ENCODE measurements at regions not wholly inside any gene's neighbourhood (a gene's known extent, or its start where the extent isn't known, plus 50 kb on each side); places are given as distances from the start of the nearest gene placed in this dataset.

- TF ChIP-seq RAD21 (IDR thresholded peaks at IDR 0.05; ENCODE audit: low read depth) = no peak
- TF ChIP-seq, protein P1, sequence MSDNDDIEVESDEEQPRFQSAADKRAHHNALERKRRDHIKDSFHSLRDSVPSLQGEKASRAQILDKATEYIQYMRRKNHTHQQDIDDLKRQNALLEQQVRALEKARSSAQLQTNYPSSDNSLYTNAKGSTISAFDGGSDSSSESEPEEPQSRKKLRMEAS (IDR thresholded peaks at IDR 0.05) = no peak
- no peak for TF ChIP-seq EGR1 (IDR thresholded peaks at IDR 0.05)
These were observed 267.1 kb upstream of the CRY1 start for GRCh38 chr12:107360482-107360881.

DNA sequence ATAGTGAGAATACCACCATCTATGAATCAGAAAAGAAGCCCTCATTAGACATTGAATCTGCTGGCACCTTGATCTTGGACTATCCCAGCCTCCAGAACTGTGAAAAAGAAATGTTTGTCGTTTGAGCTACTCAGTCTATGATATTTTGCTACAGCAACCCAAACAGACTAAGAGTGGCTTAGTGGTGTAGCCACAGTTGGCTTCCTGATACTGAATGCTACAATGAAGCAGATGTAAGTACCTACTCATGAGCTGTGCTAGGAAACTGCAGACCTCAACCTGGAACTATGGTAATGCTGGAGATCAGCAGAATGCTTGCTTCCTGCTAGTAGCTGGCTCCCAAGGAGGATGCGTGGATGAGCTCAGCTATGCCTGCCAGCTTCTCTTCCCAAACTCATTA lies 268.6 kb upstream of the CRY1 start:
- TF ChIP-seq TAF1 (IDR thresholded peaks at IDR 0.05; ENCODE audit: low read depth) (no peak), FOXM1 (IDR thresholded peaks at IDR 0.05; ENCODE audit: borderline replicate concordance, low read depth) (no peak), EGR1 (IDR thresholded peaks at IDR 0.05) (no peak), ZBTB7A (IDR thresholded peaks at IDR 0.05; ENCODE audit: low read depth) (no peak), CREB1 (IDR thresholded peaks at IDR 0.05; ENCODE audit: low read depth) (no peak), USF1 (IDR thresholded peaks at IDR 0.05) (no peak), EP300 (IDR thresholded peaks at IDR 0.05; ENCODE audit: borderline replicate concordance) (no peak), TCF12 (IDR thresholded peaks at IDR 0.05; ENCODE audit: low read depth) (no peak), TEAD4 (IDR thresholded peaks at IDR 0.05) (no peak), YY1 (IDR thresholded peaks at IDR 0.05; ENCODE audit: low read depth) (no peak), RAD21 (IDR thresholded peaks at IDR 0.05; ENCODE audit: low read depth) (no peak), NFIC (IDR thresholded peaks at IDR 0.05) (no peak), CEBPB (IDR thresholded peaks at IDR 0.05) (no peak)
- TF ChIP-seq, protein P2, sequence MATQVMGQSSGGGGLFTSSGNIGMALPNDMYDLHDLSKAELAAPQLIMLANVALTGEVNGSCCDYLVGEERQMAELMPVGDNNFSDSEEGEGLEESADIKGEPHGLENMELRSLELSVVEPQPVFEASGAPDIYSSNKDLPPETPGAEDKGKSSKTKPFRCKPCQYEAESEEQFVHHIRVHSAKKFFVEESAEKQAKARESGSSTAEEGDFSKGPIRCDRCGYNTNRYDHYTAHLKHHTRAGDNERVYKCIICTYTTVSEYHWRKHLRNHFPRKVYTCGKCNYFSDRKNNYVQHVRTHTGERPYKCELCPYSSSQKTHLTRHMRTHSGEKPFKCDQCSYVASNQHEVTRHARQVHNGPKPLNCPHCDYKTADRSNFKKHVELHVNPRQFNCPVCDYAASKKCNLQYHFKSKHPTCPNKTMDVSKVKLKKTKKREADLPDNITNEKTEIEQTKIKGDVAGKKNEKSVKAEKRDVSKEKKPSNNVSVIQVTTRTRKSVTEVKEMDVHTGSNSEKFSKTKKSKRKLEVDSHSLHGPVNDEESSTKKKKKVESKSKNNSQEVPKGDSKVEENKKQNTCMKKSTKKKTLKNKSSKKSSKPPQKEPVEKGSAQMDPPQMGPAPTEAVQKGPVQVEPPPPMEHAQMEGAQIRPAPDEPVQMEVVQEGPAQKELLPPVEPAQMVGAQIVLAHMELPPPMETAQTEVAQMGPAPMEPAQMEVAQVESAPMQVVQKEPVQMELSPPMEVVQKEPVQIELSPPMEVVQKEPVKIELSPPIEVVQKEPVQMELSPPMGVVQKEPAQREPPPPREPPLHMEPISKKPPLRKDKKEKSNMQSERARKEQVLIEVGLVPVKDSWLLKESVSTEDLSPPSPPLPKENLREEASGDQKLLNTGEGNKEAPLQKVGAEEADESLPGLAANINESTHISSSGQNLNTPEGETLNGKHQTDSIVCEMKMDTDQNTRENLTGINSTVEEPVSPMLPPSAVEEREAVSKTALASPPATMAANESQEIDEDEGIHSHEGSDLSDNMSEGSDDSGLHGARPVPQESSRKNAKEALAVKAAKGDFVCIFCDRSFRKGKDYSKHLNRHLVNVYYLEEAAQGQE (IDR thresholded peaks at IDR 0.05; ENCODE audit: low read depth) = no peak
- TF ChIP-seq, protein P1 (IDR thresholded peaks at IDR 0.05) = no peak

DNA sequence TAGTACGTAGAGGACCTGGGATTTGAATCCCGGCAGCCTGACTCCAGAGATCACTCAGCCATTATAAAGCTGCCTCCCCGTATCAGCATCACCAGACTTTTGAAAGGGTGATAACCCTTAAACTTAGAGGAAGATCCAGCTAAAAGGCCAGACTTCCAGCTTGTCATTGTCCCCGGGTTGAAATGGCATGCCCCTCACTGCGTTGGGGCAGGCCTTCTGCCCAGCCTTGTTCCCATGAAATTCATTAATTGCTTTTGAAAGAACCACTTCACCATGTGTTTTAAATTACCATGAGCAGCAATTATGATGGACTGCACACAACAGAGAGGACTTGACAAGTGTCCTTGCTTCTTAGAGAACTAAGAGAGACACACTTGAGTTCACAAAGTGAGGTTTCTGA lies 269.6 kb upstream of the CRY1 start:
- TF ChIP-seq NFIC (IDR thresholded peaks at IDR 0.05) = no peak
- no peak for TF ChIP-seq YY1 (IDR thresholded peaks at IDR 0.05; ENCODE audit: low read depth)
- TF ChIP-seq EP300 (IDR thresholded peaks at IDR 0.05; ENCODE audit: borderline replicate concordance) = no peak
- no peak for TF ChIP-seq RAD21 (IDR thresholded peaks at IDR 0.05; ENCODE audit: low read depth)
- no peak for TF ChIP-seq USF1 (IDR thresholded peaks at IDR 0.05)
- no peak for TF ChIP-seq TAF1 (IDR thresholded peaks at IDR 0.05; ENCODE audit: low read depth)
- TF ChIP-seq FOXM1 (IDR thresholded peaks at IDR 0.05; ENCODE audit: borderline replicate concordance, low read depth) = no peak
- TF ChIP-seq, protein P1 (IDR thresholded peaks at IDR 0.05) = no peak
- no peak for TF ChIP-seq CREB1 (IDR thresholded peaks at IDR 0.05; ENCODE audit: low read depth)
- TF ChIP-seq, protein P2 (IDR thresholded peaks at IDR 0.05; ENCODE audit: low read depth) = no peak
- TF ChIP-seq TCF12 (IDR thresholded peaks at IDR 0.05; ENCODE audit: low read depth) = no peak
- TF ChIP-seq TEAD4 (IDR thresholded peaks at IDR 0.05) = no peak
- TF ChIP-seq CEBPB (IDR thresholded peaks at IDR 0.05) = no peak
- TF ChIP-seq EGR1 (IDR thresholded peaks at IDR 0.05) = no peak
- no peak for TF ChIP-seq ZBTB7A (IDR thresholded peaks at IDR 0.05; ENCODE audit: low read depth)

DNA sequence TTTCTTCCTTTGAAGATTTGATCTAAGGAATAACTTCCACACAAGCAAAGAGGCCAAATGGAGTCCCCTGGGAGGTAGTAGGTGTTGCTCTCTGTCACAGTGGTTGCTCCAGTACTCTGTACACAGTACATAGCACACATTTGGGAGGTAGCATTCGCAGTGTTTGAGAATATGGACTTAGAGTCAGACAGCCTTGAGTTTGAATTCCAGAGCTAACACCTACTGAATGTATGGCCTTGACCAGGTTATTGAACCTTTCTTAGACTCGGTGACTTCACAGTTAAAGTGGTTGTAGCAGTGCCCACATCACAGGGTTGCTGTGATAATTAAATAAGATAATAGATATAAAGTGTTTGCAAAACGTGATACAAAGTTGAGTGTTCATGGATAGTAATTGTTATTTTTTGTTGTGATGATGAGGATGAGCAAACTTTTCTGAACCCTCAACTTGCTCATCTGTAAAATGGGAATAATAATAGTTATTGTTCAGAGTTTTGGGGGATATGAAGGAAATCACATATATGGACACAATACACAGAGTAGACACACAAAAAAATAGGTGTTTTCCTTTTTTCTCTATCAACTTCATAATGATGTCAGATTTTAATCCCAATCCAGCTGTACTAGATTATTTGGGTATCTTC lies 271.6 kb upstream of the CRY1 start:
- TF ChIP-seq TEAD4 (IDR thresholded peaks at IDR 0.05) = no peak
- TF ChIP-seq FOXM1 (IDR thresholded peaks at IDR 0.05; ENCODE audit: borderline replicate concordance, low read depth) = no peak
- no peak for TF ChIP-seq CEBPB (IDR thresholded peaks at IDR 0.05)
- TF ChIP-seq CREB1 (IDR thresholded peaks at IDR 0.05; ENCODE audit: low read depth) = no peak
- no peak for TF ChIP-seq NFIC (IDR thresholded peaks at IDR 0.05)
- TF ChIP-seq USF1 (IDR thresholded peaks at IDR 0.05) = no peak
- no peak for TF ChIP-seq EGR1 (IDR thresholded peaks at IDR 0.05)
- no peak for TF ChIP-seq TAF1 (IDR thresholded peaks at IDR 0.05; ENCODE audit: low read depth)
- no peak for TF ChIP-seq ZBTB7A (IDR thresholded peaks at IDR 0.05; ENCODE audit: low read depth)
- TF ChIP-seq YY1 (IDR thresholded peaks at IDR 0.05; ENCODE audit: low read depth) = no peak
- TF ChIP-seq TCF12 (IDR thresholded peaks at IDR 0.05; ENCODE audit: low read depth) = no peak

GRCh38 chr12:107365703-107366102 lies 272.4 kb upstream of the CRY1 start:
- TF ChIP-seq TAF1 (IDR thresholded peaks at IDR 0.05; ENCODE audit: low read depth) = no peak
- no peak for TF ChIP-seq EP300 (IDR thresholded peaks at IDR 0.05; ENCODE audit: borderline replicate concordance)
- no peak for TF ChIP-seq TCF12 (IDR thresholded peaks at IDR 0.05; ENCODE audit: low read depth)
- TF ChIP-seq TEAD4 (IDR thresholded peaks at IDR 0.05) = no peak
- no peak for TF ChIP-seq ZBTB7A (IDR thresholded peaks at IDR 0.05; ENCODE audit: low read depth)
- TF ChIP-seq EGR1 (IDR thresholded peaks at IDR 0.05) = no peak
- no peak for TF ChIP-seq CEBPB (IDR thresholded peaks at IDR 0.05)
- no peak for TF ChIP-seq NFIC (IDR thresholded peaks at IDR 0.05)
- TF ChIP-seq YY1 (IDR thresholded peaks at IDR 0.05; ENCODE audit: low read depth) = no peak
- TF ChIP-seq CREB1 (IDR thresholded peaks at IDR 0.05; ENCODE audit: low read depth) = no peak
- no peak for TF ChIP-seq FOXM1 (IDR thresholded peaks at IDR 0.05; ENCODE audit: borderline replicate concordance, low read depth)
- no peak for TF ChIP-seq USF1 (IDR thresholded peaks at IDR 0.05)
- TF ChIP-seq, protein P1 (IDR thresholded peaks at IDR 0.05) = no peak
- no peak for TF ChIP-seq RAD21 (IDR thresholded peaks at IDR 0.05; ENCODE audit: low read depth)

Data from Ishikawa (cell line).